Loucy (cell line): ENCODE measurements at regions not wholly inside any gene's neighbourhood (a gene's known extent, or its start where the extent isn't known, plus 50 kb on each side); places are given as distances from the start of the nearest gene placed in this dataset.

Experiments used
- H2AFZ ChIP-seq: fragments of 200-600 bp; sonication (generic); 2 replicates; pipeline ENCODE4 v1.6.0; 2016; ENCODE audit warnings: antibody characterized with exemption, mild to moderate bottlenecking, low read length, moderate library complexity
- H3F3A ChIP-seq: fragments of 200-600 bp; 2 replicates; pipeline ENCODE4 v1.6.0; 2016; ENCODE audit warnings: antibody characterized with exemption, low read depth, mild to moderate bottlenecking
- H3K27me3 ChIP-seq: fragments of 200-600 bp; sonication (generic); 2 replicates; pipeline ENCODE4 v1.6.1; 2014; ENCODE audit warnings: low read length, mild to moderate bottlenecking; ENCODE audit not compliant: insufficient read depth, poor library complexity, severe bottlenecking
- H3K36me3 ChIP-seq: fragments of 200-600 bp; sonication (generic); 2 replicates; pipeline ENCODE4 v1.6.1; 2016; ENCODE audit warnings: low read length; ENCODE audit not compliant: insufficient read depth
- H3K4me1 ChIP-seq: fragments of 200-600 bp; sonication (generic); 2 replicates; pipeline ENCODE4 v1.5.1; 2014; ENCODE audit warnings: low read length, mild to moderate bottlenecking; ENCODE audit not compliant: insufficient read depth, poor library complexity, severe bottlenecking
- H3K4me2 ChIP-seq: fragments of 200-600 bp; sonication (generic); 2 replicates; pipeline ENCODE4 v1.6.0; 2014; ENCODE audit warnings: antibody characterized with exemption, low read length, low read depth, mild to moderate bottlenecking; ENCODE audit not compliant: poor library complexity, severe bottlenecking
- H3K4me3 ChIP-seq: fragments of 200-600 bp; sonication (generic); 2 replicates; pipeline ENCODE4 v1.5.1; 2014; ENCODE audit warnings: low read length, mild to moderate bottlenecking, mixed read lengths; ENCODE audit not compliant: poor library complexity, severe bottlenecking
- H3K79me2 ChIP-seq: fragments of 200-600 bp; sonication (generic); 2 replicates; pipeline ENCODE4 v1.6.1; 2014; ENCODE audit warnings: low read length; ENCODE audit not compliant: insufficient read depth
- H3K9ac ChIP-seq: fragments of 200-600 bp; sonication (generic); 2 replicates; pipeline ENCODE4 v1.6.0; 2014; ENCODE audit warnings: mild to moderate bottlenecking, low read depth, low read length, moderate library complexity; ENCODE audit not compliant: poor library complexity, severe bottlenecking
- H3K9me2 ChIP-seq: fragments of 200-600 bp; sonication (generic); replicated peaks from 2 replicates; pipeline ENCODE4 v1.6.1; 2016; ENCODE audit warnings: low read depth, low read length, mixed read lengths
- H3K9me3 ChIP-seq: fragments of 200-600 bp; sonication (generic); 2 replicates; pipeline ENCODE4 v1.6.1; 2014; ENCODE audit warnings: mild to moderate bottlenecking, antibody characterized with exemption, low read length, low read depth; ENCODE audit not compliant: insufficient read depth
- H4K20me1 ChIP-seq: fragments of 200-600 bp; sonication (generic); 2 replicates; pipeline ENCODE4 v1.6.0; 2014; ENCODE audit warnings: antibody characterized with exemption, low read length, mild to moderate bottlenecking; ENCODE audit not compliant: insufficient read depth, poor library complexity, severe bottlenecking
- CTCF ChIP-seq: fragments of 200-600 bp; sonication (generic); conservative IDR thresholded peaks from 2 replicates; pipeline ENCODE4 v1.5.1; 2014; ENCODE audit warnings: mild to moderate bottlenecking, antibody characterized with exemption, low read length
- EZH2phosphoT487 ChIP-seq: fragments of 200-600 bp; IDR thresholded peaks from 2 replicates; pipeline ENCODE4 v1.6.1; 2018; ENCODE audit warnings: antibody characterized with exemption, mild to moderate bottlenecking, moderate library complexity, borderline replicate concordance

DNA sequence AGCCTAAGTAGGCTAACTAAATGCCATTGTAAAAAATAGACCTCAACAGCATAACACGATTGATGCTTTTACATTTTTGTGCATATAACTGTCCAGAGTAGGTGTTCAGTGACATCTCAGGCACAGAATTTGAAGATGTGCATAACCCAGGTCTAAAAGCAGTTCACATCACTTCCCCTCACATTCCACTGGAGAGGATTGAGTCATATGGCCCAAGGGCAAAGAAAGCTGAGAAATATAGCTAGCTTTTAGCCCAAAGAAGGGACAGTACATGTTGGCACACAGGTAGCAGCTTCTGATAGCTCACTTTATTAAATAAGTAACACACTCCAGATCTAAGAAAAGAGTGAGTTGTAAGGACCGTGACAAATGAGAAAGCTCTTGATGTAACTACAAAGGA is 2259.5 kb upstream of the WWC1 start:
- Histone ChIP-seq H2AFZ (no peak overlapping the region), H3K27me3 (no peaks in the 10 kb centered on the region), H3K36me3 (no peaks in the 10 kb centered on the region), H3K79me2 (no peaks in the 10 kb centered on the region), H3F3A (no peaks in the 10 kb centered on the region), H3K4me1 (no peaks in the 10 kb centered on the region), H3K9me3 (no peaks in the 10 kb centered on the region), H3K9me2 (no peaks in the 10 kb centered on the region), H4K20me1 (no peaks in the 10 kb centered on the region), H3K9ac (no peak overlapping the region), H3K4me2 (no peak overlapping the region), H3K4me3 (no peak overlapping the region)
- TF ChIP-seq CTCF (no peak), EZH2phosphoT487 (no peak)

- no peak for TF ChIP-seq EZH2phosphoT487
- no peak for TF ChIP-seq CTCF
- H3K9me2 ChIP-seq, result no peaks in the 10 kb centered on the region
- H3K4me3 ChIP-seq, result no peak overlapping the region
- H3K79me2 ChIP-seq, result no peaks in the 10 kb centered on the region
- no peak overlapping the region for H2AFZ ChIP-seq
- H3K4me2 ChIP-seq, result no peak overlapping the region
- no peak overlapping the region for H3K9ac ChIP-seq
- no peaks in the 10 kb centered on the region for H4K20me1 ChIP-seq
- no peaks in the 10 kb centered on the region for H3K36me3 ChIP-seq
- no peaks in the 10 kb centered on the region for H3F3A ChIP-seq
- no peaks in the 10 kb centered on the region for H3K9me3 ChIP-seq
- H3K4me1 ChIP-seq, result no peaks in the 10 kb centered on the region
- no peaks in the 10 kb centered on the region for H3K27me3 ChIP-seq
Observed at GRCh38 chr5:166032601-166033000, 2258.8 kb upstream of the WWC1 start.

DNA sequence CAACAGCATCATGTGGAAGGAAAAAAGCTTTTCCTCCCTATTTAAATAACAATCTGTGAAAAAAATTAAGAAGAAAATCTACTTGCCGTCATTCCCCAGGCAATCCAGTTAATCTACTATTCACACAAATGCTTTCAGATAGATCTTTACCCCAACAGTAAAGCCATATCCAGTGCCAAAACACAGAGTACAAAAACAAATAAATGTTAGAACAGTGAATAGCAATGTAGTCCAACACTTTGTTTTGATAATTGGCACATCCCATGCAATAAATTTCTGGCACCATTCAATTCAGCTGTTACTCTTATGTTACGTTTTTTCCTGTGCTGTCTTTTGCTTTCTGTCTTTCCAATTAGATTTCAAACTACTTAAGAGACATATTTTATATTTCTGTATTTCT is 2245.5 kb upstream of the WWC1 start:
- no peaks in the 10 kb centered on the region for H3F3A ChIP-seq
- H2AFZ ChIP-seq, result no peak overlapping the region
- H3K9me3 ChIP-seq, result no peaks in the 10 kb centered on the region
- H3K4me1 ChIP-seq, result no peaks in the 10 kb centered on the region
- no peak overlapping the region for H3K9ac ChIP-seq
- H3K79me2 ChIP-seq, result no peaks in the 10 kb centered on the region
- H3K9me2 ChIP-seq, result no peaks in the 10 kb centered on the region
- no peak overlapping the region for H3K4me2 ChIP-seq
- no peaks in the 10 kb centered on the region for H3K36me3 ChIP-seq
- H3K4me3 ChIP-seq, result no peak overlapping the region
- TF ChIP-seq EZH2phosphoT487, result no peak
- no peak for TF ChIP-seq CTCF
- no peaks in the 10 kb centered on the region for H4K20me1 ChIP-seq
- H3K27me3 ChIP-seq, result no peaks in the 10 kb centered on the region
